NT2/D1 (cell line): ENCODE measurements at regions not wholly inside any gene's neighbourhood (a gene's known extent, or its start where the extent isn't known, plus 50 kb on each side); places are given as distances from the start of the nearest gene placed in this dataset.

Source experiments
- DNase-seq: peaks from one replicate; pipeline ENCODE4 v3.0.0-alpha.2; 2011; ENCODE audit warnings: low read depth, low spot score
- H3K27me3 ChIP-seq: 2 replicates; pipeline ENCODE4 v1.6.0; 2011; ENCODE audit warnings: mild to moderate bottlenecking; ENCODE audit not compliant: insufficient read length, insufficient read depth
- H3K36me3 ChIP-seq: 2 replicates; pipeline ENCODE4 v1.6.1; 2011; ENCODE audit warnings: mild to moderate bottlenecking, low read length, mixed read lengths; ENCODE audit not compliant: insufficient read depth, insufficient read length
- H3K4me1 ChIP-seq: 2 replicates; pipeline ENCODE4 v1.5.1; 2011; ENCODE audit not compliant: insufficient read depth, insufficient read length
- H3K4me3 ChIP-seq: 2 replicates; pipeline ENCODE4 v1.5.1; 2011; ENCODE audit warnings: low read depth; ENCODE audit not compliant: insufficient read length
- H3K9ac ChIP-seq: 2 replicates; pipeline ENCODE4 v1.6.0; 2011; ENCODE audit warnings: low read depth; ENCODE audit not compliant: insufficient read length
- H3K9me3 ChIP-seq: 2 replicates; pipeline ENCODE4 v1.5.1; 2011; ENCODE audit warnings: mild to moderate bottlenecking, low read length; ENCODE audit not compliant: insufficient read depth
- SUZ12 ChIP-seq: IDR thresholded peaks from 2 replicates; pipeline ENCODE4 v1.6.1; 2011; ENCODE audit not compliant: insufficient read length, insufficient read depth; ENCODE audit errors: extremely low read depth
- YY1 ChIP-seq: IDR thresholded peaks from 2 replicates; pipeline ENCODE4 v1.6.1; 2011; ENCODE audit not compliant: insufficient read length, insufficient read depth
- ZNF274 ChIP-seq: IDR thresholded peaks from 2 replicates; pipeline ENCODE4 v1.6.1; 2011; ENCODE audit warnings: mild to moderate bottlenecking, low read depth, low read length

DNA sequence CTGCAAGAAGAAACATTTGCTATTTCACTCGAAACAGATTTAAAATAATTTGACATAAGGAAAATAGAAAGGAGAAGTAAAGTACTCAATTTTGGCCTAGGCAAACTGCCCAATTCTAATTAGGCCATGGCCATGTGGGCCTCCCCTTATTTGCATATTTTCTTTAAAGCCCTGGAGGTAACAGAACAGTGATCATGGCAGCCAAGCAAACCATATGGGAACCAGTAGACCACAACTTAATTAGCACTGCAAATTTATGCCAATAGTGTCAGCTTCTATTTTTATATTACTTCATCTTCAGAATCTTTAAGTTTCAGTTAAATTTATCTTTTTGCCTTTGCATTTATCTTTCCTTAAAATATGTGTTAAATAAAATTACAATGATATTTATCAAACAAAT lies 63.3 kb upstream of the THSD7A start:
- Histone ChIP-seq H3K9ac (no peak overlapping the region), H3K4me3 (no peak overlapping the region), H3K9me3 (peaks cover 31% of the 10 kb centered on the region; the same call in 1 of the 2 replicates), H3K36me3 (no peaks in the 10 kb centered on the region), H3K4me1 (no peaks in the 10 kb centered on the region), H3K27me3 (no peaks in the 10 kb centered on the region)
- DNase-seq: no peak
- TF ChIP-seq YY1 (no peak), SUZ12 (no peak), ZNF274 (no peak)

DNA sequence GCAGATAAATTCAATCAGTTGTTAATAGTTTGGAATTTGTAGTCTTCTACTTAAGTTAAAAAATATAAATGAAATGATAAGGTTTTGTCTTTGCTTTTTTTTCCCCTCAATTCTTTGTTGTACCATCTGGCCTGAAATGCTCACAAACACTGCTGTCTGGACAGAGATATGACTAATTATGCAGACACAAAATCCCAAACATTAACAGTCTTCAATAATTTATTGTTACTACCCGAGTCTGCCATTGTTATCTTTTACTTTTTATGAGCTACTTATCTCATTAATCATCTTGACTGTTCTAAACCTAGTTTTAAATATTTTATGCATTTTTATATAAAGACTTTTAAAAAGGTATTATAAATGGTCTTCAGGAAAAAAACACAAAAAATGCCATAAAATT lies 64.7 kb upstream of the THSD7A start:
- Histone ChIP-seq H3K9ac (no peak overlapping the region), H3K4me1 (no peaks in the 10 kb centered on the region), H3K4me3 (no peak overlapping the region), H3K27me3 (no peaks in the 10 kb centered on the region), H3K36me3 (no peaks in the 10 kb centered on the region), H3K9me3 (peaks cover 22% of the 10 kb centered on the region; the same call in 1 of the 2 replicates)
- no peak for DNase-seq
- TF ChIP-seq YY1 (no peak), SUZ12 (no peak), ZNF274 (no peak)

DNA sequence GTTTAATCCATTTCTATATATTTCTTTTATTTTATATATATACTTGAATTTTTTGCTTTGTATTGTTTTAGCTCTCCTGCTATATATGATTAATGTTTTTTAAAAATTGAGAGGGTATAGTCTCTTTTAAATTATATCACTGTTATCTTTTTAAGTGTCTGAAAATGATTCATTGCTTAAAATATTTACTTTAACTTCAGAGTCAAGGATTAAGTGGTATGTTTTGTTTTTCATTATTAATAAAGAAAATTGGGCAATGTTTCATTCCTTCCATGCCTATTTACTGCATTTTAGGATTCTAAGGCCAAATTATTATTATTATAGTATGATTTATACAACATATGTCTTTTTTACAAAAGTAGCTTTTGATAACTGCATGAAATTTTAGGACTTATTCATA lies 67.2 kb upstream of the THSD7A start:
- no peak overlapping the region for H3K9ac ChIP-seq
- H3K9me3 ChIP-seq: no peaks in the 10 kb centered on the region
- H3K4me3 ChIP-seq: no peak overlapping the region
- no peak for TF ChIP-seq ZNF274
- TF ChIP-seq YY1: no peak
- TF ChIP-seq SUZ12: no peak
- no peaks in the 10 kb centered on the region for H3K4me1 ChIP-seq
- no peaks in the 10 kb centered on the region for H3K36me3 ChIP-seq
- no peak for DNase-seq
- H3K27me3 ChIP-seq: no peaks in the 10 kb centered on the region

- H3K36me3 ChIP-seq: no peaks in the 10 kb centered on the region
- H3K27me3 ChIP-seq: no peaks in the 10 kb centered on the region
- no peak overlapping the region for H3K4me3 ChIP-seq
- H3K9ac ChIP-seq: no peak overlapping the region
- DNase-seq: no peak
- no peaks in the 10 kb centered on the region for H3K9me3 ChIP-seq
- no peaks in the 10 kb centered on the region for H3K4me1 ChIP-seq
- no peak for TF ChIP-seq ZNF274
- TF ChIP-seq YY1: no peak
- TF ChIP-seq SUZ12: no peak
Observed at GRCh38 chr7:11910253-11910652, 78.3 kb upstream of the THSD7A start.

- Histone ChIP-seq H3K27me3 (no peaks in the 10 kb centered on the region), H3K36me3 (no peaks in the 10 kb centered on the region), H3K9me3 (no peaks in the 10 kb centered on the region), H3K4me3 (no peak overlapping the region), H3K9ac (no peak overlapping the region), H3K4me1 (no peaks in the 10 kb centered on the region)
- DNase-seq: peak; percentile 25
- TF ChIP-seq SUZ12 (no peak), YY1 (no peak), ZNF274 (no peak)
Observed at GRCh38 chr7:11911900-11912299, 79.9 kb upstream of the THSD7A start.

- H3K36me3 ChIP-seq: no peaks in the 10 kb centered on the region
- H3K27me3 ChIP-seq: no peaks in the 10 kb centered on the region
- no peaks in the 10 kb centered on the region for H3K4me1 ChIP-seq
- TF ChIP-seq YY1 (no peak), SUZ12 (no peak), ZNF274 (no peak)
- H3K9me3 ChIP-seq: no peaks in the 10 kb centered on the region
- H3K4me3 ChIP-seq: no peak overlapping the region
- DNase-seq: no peak
- H3K9ac ChIP-seq: no peak overlapping the region
Observed at GRCh38 chr7:11914645-11915044, 82.6 kb upstream of the THSD7A start.

DNA sequence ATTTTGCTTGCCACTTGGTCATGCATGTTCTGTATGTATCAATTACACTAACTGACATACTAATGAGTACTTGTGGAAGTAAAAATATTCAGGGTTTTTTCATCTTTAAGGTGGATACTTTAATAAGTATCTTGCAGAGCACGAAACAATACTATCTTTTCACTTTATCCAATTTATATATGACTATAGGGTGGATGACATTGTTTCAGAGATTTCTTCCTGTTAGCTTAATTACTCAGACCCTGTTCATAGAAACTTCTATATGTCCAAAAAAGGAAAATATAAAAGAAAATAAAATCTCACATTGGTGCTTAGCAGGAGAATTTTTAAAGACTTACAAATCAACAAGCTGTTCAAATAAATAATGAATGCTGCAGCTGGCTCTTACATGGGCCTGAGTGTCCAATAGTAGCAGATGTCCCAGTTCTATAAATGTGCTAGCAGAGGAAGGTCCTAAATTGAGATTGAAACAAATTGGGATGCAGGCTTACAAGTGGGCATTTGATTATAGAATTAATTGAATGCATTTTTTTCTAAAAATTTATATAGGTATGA lies 91.5 kb upstream of the THSD7A start:
- H3K36me3 ChIP-seq: no peaks in the 10 kb centered on the region

DNA sequence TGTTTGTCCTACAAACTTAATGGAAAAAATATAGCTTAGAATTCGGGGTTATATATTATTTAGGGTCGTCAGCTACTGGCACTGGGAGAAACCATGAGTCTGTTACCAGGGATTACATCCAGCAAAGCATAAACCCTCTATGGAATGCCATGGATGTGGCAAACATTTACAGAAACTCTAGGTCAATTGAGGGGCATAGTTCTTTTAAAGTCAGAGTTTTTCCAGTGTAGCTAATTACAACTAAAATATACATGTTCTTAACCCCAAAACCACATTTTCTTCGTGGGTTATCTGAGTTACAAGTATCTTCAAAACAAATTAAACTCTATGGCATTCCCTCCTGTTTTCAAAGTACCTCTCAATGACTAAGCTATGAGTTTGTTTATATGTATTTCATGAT lies 99.3 kb upstream of the THSD7A start:
- H3K9me3 ChIP-seq: no peaks in the 10 kb centered on the region
- no peak overlapping the region for H3K4me3 ChIP-seq
- no peak for TF ChIP-seq YY1
- no peak for TF ChIP-seq SUZ12
- no peak for TF ChIP-seq ZNF274
- H3K4me1 ChIP-seq: no peaks in the 10 kb centered on the region
- H3K27me3 ChIP-seq: no peaks in the 10 kb centered on the region
- H3K36me3 ChIP-seq: no peaks in the 10 kb centered on the region
- no peak for DNase-seq
- no peak overlapping the region for H3K9ac ChIP-seq

More for the DNA sequence above, 91.5 kb upstream of the THSD7A start:
- H3K9ac ChIP-seq: no peak overlapping the region
- no peaks in the 10 kb centered on the region for H3K27me3 ChIP-seq
- H3K9me3 ChIP-seq: no peaks in the 10 kb centered on the region
- no peak for TF ChIP-seq SUZ12
- TF ChIP-seq YY1: no peak
- TF ChIP-seq ZNF274: no peak
- DNase-seq: no peak
- no peaks in the 10 kb centered on the region for H3K4me1 ChIP-seq
- no peak overlapping the region for H3K4me3 ChIP-seq
